ENCODE measurements at regions not wholly inside any gene's neighbourhood (a gene's known extent, or its start where the extent isn't known, plus 50 kb on each side); places are given as distances from the start of the nearest gene placed in this dataset.

GRCh38 chr3:164060923-164061322, 1017.4 kb downstream of the SI start:
- no peak for TF ChIP-seq CTCF (IDR thresholded peaks at IDR 0.05; ENCODE audit: insufficient read depth, missing control alignments)
- FAIRE-seq (no peak), DNase-seq (ENCODE audit: insufficient read length, low spot score) (no peak)

GRCh38 chr3:164049847-164050246, 1028.4 kb downstream of the SI start:
- DNase-seq (ENCODE audit: insufficient read length, low spot score) (no peak), FAIRE-seq (no peak)
- TF ChIP-seq CTCF (IDR thresholded peaks at IDR 0.05; ENCODE audit: insufficient read depth, missing control alignments) = no peak

GRCh38 chr3:164048451-164048850, 1029.8 kb downstream of the SI start:
- no peak for TF ChIP-seq CTCF (IDR thresholded peaks at IDR 0.05; ENCODE audit: insufficient read depth, missing control alignments)
- FAIRE-seq = no peak
- DNase-seq (ENCODE audit: insufficient read length, low spot score) = no peak

- FAIRE-seq (no peak), DNase-seq (ENCODE audit: insufficient read length, low spot score) (no peak)
- TF ChIP-seq CTCF (IDR thresholded peaks at IDR 0.05; ENCODE audit: insufficient read depth, missing control alignments) = no peak
Measured at GRCh38 chr3:164040991-164041390, 1037.3 kb downstream of the SI start.

GRCh38 chr3:164030194-164030593, 1048.1 kb downstream of the SI start:
- no peak for TF ChIP-seq CTCF (IDR thresholded peaks at IDR 0.05; ENCODE audit: insufficient read depth, missing control alignments)
- no peak for DNase-seq (ENCODE audit: insufficient read length, low spot score)
- FAIRE-seq = no peak

- TF ChIP-seq CTCF (IDR thresholded peaks at IDR 0.05; ENCODE audit: insufficient read depth, missing control alignments) = no peak
- FAIRE-seq = no peak
- DNase-seq (ENCODE audit: insufficient read length, low spot score) = no peak
Measured at GRCh38 chr3:164024786-164025185, 1053.5 kb downstream of the SI start.

- FAIRE-seq (no peak), DNase-seq (ENCODE audit: insufficient read length, low spot score) (no peak)
- TF ChIP-seq CTCF (IDR thresholded peaks at IDR 0.05; ENCODE audit: insufficient read depth, missing control alignments) = no peak
Measured at GRCh38 chr3:164023480-164023879, 1054.8 kb downstream of the SI start.
